Prostate gland (tissue), 2 donors: ENCODE measurements at regions not wholly inside any gene's neighbourhood (a gene's known extent, or its start where the extent isn't known, plus 50 kb on each side); places are given as distances from the start of the nearest gene placed in this dataset.

ENCODE experiments used
- DNase-seq: peaks from one replicate; pipeline ENCODE4 v3.0.0-alpha.2; 2019; ENCODE audit warnings: low spot score
- H3K27ac ChIP-seq, 2 donors: fragments of 200-600 bp; sonication (generic); 2 replicates each; pipeline ENCODE4 v1.5.1; 2017 to 2019
- H3K27me3 ChIP-seq: fragments of 200-600 bp; sonication (generic); replicated peaks from 2 replicates; pipeline ENCODE4 v1.5.1; 2019; ENCODE audit not compliant: insufficient read depth
- H3K36me3 ChIP-seq, 2 donors: fragments of 200-600 bp; sonication (generic); 1 replicate in 1 of 2; 2 replicates in 1 of 2; pipeline versions ENCODE4 v1.5.1 to v1.8.1; 2017 to 2019
- H3K4me1 ChIP-seq: fragments of 200-600 bp; sonication (generic); replicated peaks from 2 replicates; pipeline ENCODE4 v1.5.1; 2019
- H3K4me3 ChIP-seq, 2 donors: fragments of 200-600 bp; sonication (generic); 2 replicates each; pipeline ENCODE4 v1.5.1; 2017 to 2019
- H3K9me3 ChIP-seq: fragments of 200-600 bp; sonication (generic); 2 replicates; pipeline ENCODE4 v1.5.1; 2017
- POLR2A ChIP-seq: fragments of 450-650 bp; IDR thresholded peaks from one replicate; pipeline ENCODE4 v1.6.1; 2016; ENCODE audit warnings: antibody characterized with exemption, mild to moderate bottlenecking
- POLR2AphosphoS5 ChIP-seq: sonication (generic); formaldehyde crosslinking; IDR thresholded peaks from one replicate; pipeline ENCODE4 v1.6.1; 2017; ENCODE audit warnings: antibody characterized with exemption
- WGBS: methylation state at CpG from one replicate; pipeline ENCODE4 v1.1.5; 2018; 5-methylcytosine and 5-hydroxymethylcytosine counted together
- intact Hi-C: fragments of 100-400 bp; cut with DNase I; formaldehyde crosslinking; loops from one replicate; pipeline ENCODE4 v1.14.2; 2022
- TF ChIP-seq, protein P1 (sequence below), 4 experiments: fragments of 200-600 bp in 2 of 4; fragments of 450-650 bp in 2 of 4; sonication (generic) in 2 of 4; IDR thresholded peaks; 1 replicate in 3 of 4; 2 replicates in 1 of 4; pipeline ENCODE4 v1.5.1; 2016 to 2019; ENCODE audit warnings: antibody characterized with exemption in 4 of 4, mild to moderate bottlenecking in 2 of 4, moderate library complexity in 2 of 4

DNA sequence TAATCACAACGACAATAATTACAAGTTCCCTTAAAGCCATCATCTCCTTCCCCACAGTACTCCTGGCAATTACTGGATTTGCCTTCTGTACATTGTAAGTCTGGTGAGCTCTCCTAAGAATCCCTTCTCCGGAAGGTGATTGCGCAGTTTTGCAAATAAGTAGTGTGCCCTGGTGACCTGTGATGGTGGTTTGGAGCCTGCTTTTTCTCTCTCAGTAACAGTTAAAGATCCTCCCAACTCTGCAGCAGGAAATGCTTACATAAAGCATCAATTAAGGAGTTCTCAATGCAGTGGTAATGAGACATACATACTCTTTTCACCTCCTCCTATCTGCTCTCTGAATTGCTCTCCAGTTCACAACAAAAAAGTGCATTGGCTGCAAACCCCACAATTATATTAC, 159.7 kb downstream of the SH2D1A start:
- TF ChIP-seq, protein P1, sequence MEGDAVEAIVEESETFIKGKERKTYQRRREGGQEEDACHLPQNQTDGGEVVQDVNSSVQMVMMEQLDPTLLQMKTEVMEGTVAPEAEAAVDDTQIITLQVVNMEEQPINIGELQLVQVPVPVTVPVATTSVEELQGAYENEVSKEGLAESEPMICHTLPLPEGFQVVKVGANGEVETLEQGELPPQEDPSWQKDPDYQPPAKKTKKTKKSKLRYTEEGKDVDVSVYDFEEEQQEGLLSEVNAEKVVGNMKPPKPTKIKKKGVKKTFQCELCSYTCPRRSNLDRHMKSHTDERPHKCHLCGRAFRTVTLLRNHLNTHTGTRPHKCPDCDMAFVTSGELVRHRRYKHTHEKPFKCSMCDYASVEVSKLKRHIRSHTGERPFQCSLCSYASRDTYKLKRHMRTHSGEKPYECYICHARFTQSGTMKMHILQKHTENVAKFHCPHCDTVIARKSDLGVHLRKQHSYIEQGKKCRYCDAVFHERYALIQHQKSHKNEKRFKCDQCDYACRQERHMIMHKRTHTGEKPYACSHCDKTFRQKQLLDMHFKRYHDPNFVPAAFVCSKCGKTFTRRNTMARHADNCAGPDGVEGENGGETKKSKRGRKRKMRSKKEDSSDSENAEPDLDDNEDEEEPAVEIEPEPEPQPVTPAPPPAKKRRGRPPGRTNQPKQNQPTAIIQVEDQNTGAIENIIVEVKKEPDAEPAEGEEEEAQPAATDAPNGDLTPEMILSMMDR (IDR thresholded peaks at IDR 0.05) = no peak
- no peak for TF ChIP-seq POLR2A
- no peak for TF ChIP-seq POLR2AphosphoS5
- H3K27ac ChIP-seq = no peak overlapping the region
- no peaks in the 10 kb centered on the region for H3K9me3 ChIP-seq
- H3K4me3 ChIP-seq = no peak overlapping the region
- H3K27me3 ChIP-seq = no peaks in the 10 kb centered on the region
- intact Hi-C loops = no loop called here
- 78% methylated on average over 3 of the region's 3 CpGs for WGBS
- no peak for DNase-seq
- no peaks in the 10 kb centered on the region for H3K36me3 ChIP-seq
- no peaks in the 10 kb centered on the region for H3K4me1 ChIP-seq

DNA sequence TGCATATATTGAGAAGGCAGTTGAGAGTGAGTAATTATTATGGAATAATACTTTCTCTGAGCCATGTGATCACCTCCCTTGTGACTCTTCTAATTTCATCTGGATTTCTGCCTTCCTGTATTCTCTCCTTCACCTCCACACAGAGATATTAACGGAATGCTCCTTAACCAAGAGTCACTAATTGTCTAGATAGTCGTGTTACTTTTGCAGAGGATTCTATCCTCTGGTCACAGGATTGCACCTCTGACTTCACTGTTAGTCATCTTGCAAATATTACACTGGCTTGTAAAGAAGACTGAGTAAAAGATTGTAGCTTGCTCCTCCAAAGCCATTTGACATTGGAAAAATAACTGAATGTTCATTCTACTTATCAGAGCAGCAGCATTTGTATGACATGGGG, 160.9 kb downstream of the SH2D1A start:
- Histone ChIP-seq H3K4me3 (no peak overlapping the region), H3K9me3 (no peaks in the 10 kb centered on the region), H3K27ac (no peak overlapping the region), H3K27me3 (no peaks in the 10 kb centered on the region), H3K36me3 (no peaks in the 10 kb centered on the region), H3K4me1 (no peaks in the 10 kb centered on the region)
- intact Hi-C loops = no loop called here
- TF ChIP-seq POLR2AphosphoS5 = no peak
- TF ChIP-seq, protein P1 (IDR thresholded peaks at IDR 0.05) = no peak
- no peak for TF ChIP-seq POLR2A
- WGBS = 84% methylated on average over 2 of the region's 2 CpGs
- no peak for DNase-seq

DNA sequence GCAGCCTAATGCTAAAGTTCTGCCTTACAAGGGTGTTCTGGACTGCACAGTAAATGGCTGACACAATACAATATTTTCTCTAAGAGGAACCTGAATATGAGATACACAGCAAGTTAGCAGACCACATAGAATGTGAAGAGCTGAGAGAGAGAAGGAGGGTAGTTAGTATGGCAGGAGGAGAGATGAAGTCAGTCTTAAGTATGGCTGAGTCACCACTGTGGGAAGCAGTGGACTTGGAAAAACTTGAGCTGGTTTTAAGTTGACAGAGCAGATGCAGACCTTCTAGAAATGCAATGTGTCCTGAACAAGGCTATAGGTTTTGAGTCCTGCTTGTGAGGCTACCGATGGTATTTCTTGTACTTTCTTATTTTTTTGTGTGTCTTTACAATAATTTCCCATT, 172.5 kb downstream of the SH2D1A start:
- no peaks in the 10 kb centered on the region for H3K4me1 ChIP-seq
- WGBS = 91% methylated on average over 1 of the region's 1 CpG
- no peak for TF ChIP-seq POLR2A
- no peak for TF ChIP-seq POLR2AphosphoS5
- TF ChIP-seq, protein P1 (IDR thresholded peaks at IDR 0.05) = no peak
- intact Hi-C loops = no loop called here
- no peak overlapping the region for H3K27ac ChIP-seq
- H3K36me3 ChIP-seq = no peaks in the 10 kb centered on the region
- no peaks in the 10 kb centered on the region for H3K27me3 ChIP-seq
- no peak for DNase-seq
- H3K4me3 ChIP-seq = no peak overlapping the region
- H3K9me3 ChIP-seq = no peaks in the 10 kb centered on the region

DNA sequence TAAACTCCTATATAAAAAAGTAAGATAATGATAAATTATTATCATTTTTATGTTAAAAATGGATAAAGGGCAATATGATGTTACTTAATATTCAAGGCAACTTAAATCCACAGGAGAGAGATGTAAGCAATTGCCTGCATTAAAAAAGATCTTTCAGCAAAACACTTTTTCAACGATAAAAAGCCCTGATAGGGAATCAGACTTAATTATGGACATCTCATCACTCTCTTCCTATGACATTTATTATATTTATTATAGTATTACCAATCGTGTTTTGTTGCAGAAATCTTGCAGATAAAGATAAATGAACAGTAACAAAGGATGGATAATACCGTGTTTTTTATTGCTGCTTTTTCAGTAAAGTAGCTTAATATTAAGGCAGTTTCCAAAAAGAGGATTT, 178.5 kb downstream of the SH2D1A start:
- Histone ChIP-seq H3K27ac (no peak overlapping the region), H3K36me3 (no peaks in the 10 kb centered on the region), H3K9me3 (no peaks in the 10 kb centered on the region), H3K4me3 (no peak overlapping the region), H3K27me3 (no peaks in the 10 kb centered on the region), H3K4me1 (no peaks in the 10 kb centered on the region)
- no peak for DNase-seq
- 41% methylated on average over 3 of the region's 3 CpGs for WGBS
- intact Hi-C loops = no loop called here
- TF ChIP-seq, protein P1 (IDR thresholded peaks at IDR 0.05) = no peak
- no peak for TF ChIP-seq POLR2A
- no peak for TF ChIP-seq POLR2AphosphoS5

DNA sequence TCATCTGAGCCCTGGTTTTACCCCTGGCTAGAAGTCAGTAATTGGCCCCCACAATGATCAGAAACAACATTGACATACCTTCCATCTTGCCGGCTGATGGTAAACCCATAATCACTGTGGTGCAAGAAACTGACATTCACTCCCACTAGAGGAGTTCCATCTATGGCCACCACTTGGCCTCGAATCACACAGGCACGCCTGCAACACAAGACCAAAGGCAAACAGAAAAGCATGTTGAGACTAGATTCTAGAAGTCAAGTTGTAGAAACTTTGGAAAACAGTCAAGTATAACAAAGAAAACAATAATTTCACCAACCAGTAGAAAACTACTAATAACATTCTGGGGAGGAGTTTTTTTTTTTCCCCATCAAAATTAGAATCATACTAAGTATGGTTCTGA, 183.4 kb downstream of the SH2D1A start:
- intact Hi-C loops = no loop called here
- WGBS = 43% methylated on average over 3 of the region's 3 CpGs

More for the DNA sequence above, 183.4 kb downstream of the SH2D1A start:
- Histone ChIP-seq H3K36me3 (no peaks in the 10 kb centered on the region), H3K4me3 (no peak overlapping the region), H3K9me3 (no peaks in the 10 kb centered on the region), H3K27me3 (no peaks in the 10 kb centered on the region), H3K4me1 (no peaks in the 10 kb centered on the region), H3K27ac (no peak overlapping the region)
- TF ChIP-seq POLR2AphosphoS5 (no peak), POLR2A (no peak)
- TF ChIP-seq, protein P1 (IDR thresholded peaks at IDR 0.05) = no peak
- peak; percentile 4 for DNase-seq
